ENCODE measurements at regions not wholly inside any gene's neighbourhood (a gene's known extent, or its start where the extent isn't known, plus 50 kb on each side); places are given as distances from the start of the nearest gene placed in this dataset.
"Not testable (repeated sequence)": the region's sequence is repeated elsewhere in the genome, so short reads cannot be mapped to it uniquely, and the experiment has no call there.

GRCh38 chr9:65566018-65566417, 109.7 kb upstream of the ZNG1E start:
- H3K4me1 ChIP-seq (ENCODE audit: insufficient read depth, low read length); H3K4me3 ChIP-seq (ENCODE audit: low read length); H3K27me3 ChIP-seq (ENCODE audit: insufficient read depth, low read length); H3K9me3 ChIP-seq (ENCODE audit: low read depth, low read length): not testable (repeated sequence)

GRCh38 chr9:65519018-65519417, 156.7 kb upstream of the ZNG1E start:
- H3K4me3 ChIP-seq (ENCODE audit: low read length) = not testable (repeated sequence)

GRCh38 chr9:65514465-65514864, 161.3 kb upstream of the ZNG1E start:
- not testable (repeated sequence) for H3K4me3 ChIP-seq (ENCODE audit: low read length); H3K4me1 ChIP-seq (ENCODE audit: insufficient read depth, low read length); H3K27me3 ChIP-seq (ENCODE audit: insufficient read depth, low read length); H3K9me3 ChIP-seq (ENCODE audit: low read depth, low read length)

More at GRCh38 chr9:65519018-65519417, 156.7 kb upstream of the ZNG1E start:
- not testable (repeated sequence) for H3K4me1 ChIP-seq (ENCODE audit: insufficient read depth, low read length); H3K27me3 ChIP-seq (ENCODE audit: insufficient read depth, low read length); H3K9me3 ChIP-seq (ENCODE audit: low read depth, low read length)

- H3K9me3 ChIP-seq (ENCODE audit: low read depth, low read length); H3K4me1 ChIP-seq (ENCODE audit: insufficient read depth, low read length); H3K27me3 ChIP-seq (ENCODE audit: insufficient read depth, low read length); H3K4me3 ChIP-seq (ENCODE audit: low read length): not testable (repeated sequence)
Measured at GRCh38 chr9:65507897-65508296, 167.8 kb upstream of the ZNG1E start.

- H3K4me1 ChIP-seq (ENCODE audit: insufficient read depth, low read length); H3K9me3 ChIP-seq (ENCODE audit: low read depth, low read length); H3K27me3 ChIP-seq (ENCODE audit: insufficient read depth, low read length); H3K4me3 ChIP-seq (ENCODE audit: low read length): not testable (repeated sequence)
Measured at GRCh38 chr9:65504686-65505085, 171.0 kb upstream of the ZNG1E start.

GRCh38 chr9:65503696-65504095, 172.0 kb upstream of the ZNG1E start:
- not testable (repeated sequence) for H3K9me3 ChIP-seq (ENCODE audit: low read depth, low read length); H3K4me1 ChIP-seq (ENCODE audit: insufficient read depth, low read length); H3K27me3 ChIP-seq (ENCODE audit: insufficient read depth, low read length); H3K4me3 ChIP-seq (ENCODE audit: low read length)

- H3K4me3 ChIP-seq (ENCODE audit: low read length); H3K4me1 ChIP-seq (ENCODE audit: insufficient read depth, low read length); H3K27me3 ChIP-seq (ENCODE audit: insufficient read depth, low read length); H3K9me3 ChIP-seq (ENCODE audit: low read depth, low read length): not testable (repeated sequence)
Measured at GRCh38 chr9:65482890-65483289, 192.8 kb upstream of the ZNG1E start.

GRCh38 chr9:65481291-65481690, 194.4 kb upstream of the ZNG1E start:
- not testable (repeated sequence) for H3K4me3 ChIP-seq (ENCODE audit: low read length); H3K27me3 ChIP-seq (ENCODE audit: insufficient read depth, low read length); H3K9me3 ChIP-seq (ENCODE audit: low read depth, low read length); H3K4me1 ChIP-seq (ENCODE audit: insufficient read depth, low read length)

GRCh38 chr9:65474891-65475290, 189.9 kb upstream of the FOXD4L5 start:
- not testable (repeated sequence) for H3K27me3 ChIP-seq (ENCODE audit: insufficient read depth, low read length); H3K4me1 ChIP-seq (ENCODE audit: insufficient read depth, low read length); H3K9me3 ChIP-seq (ENCODE audit: low read depth, low read length); H3K4me3 ChIP-seq (ENCODE audit: low read length)

GRCh38 chr9:65473059-65473822, 188.2 kb upstream of the FOXD4L5 start:
- H3K27me3 ChIP-seq (ENCODE audit: insufficient read depth, low read length); H3K9me3 ChIP-seq (ENCODE audit: low read depth, low read length); H3K4me3 ChIP-seq (ENCODE audit: low read length); H3K4me1 ChIP-seq (ENCODE audit: insufficient read depth, low read length): not testable (repeated sequence)

GRCh38 chr9:65471106-65471505, 186.1 kb upstream of the FOXD4L5 start:
- H3K9me3 ChIP-seq (ENCODE audit: low read depth, low read length); H3K27me3 ChIP-seq (ENCODE audit: insufficient read depth, low read length); H3K4me3 ChIP-seq (ENCODE audit: low read length); H3K4me1 ChIP-seq (ENCODE audit: insufficient read depth, low read length): not testable (repeated sequence)

- H3K4me1 ChIP-seq (ENCODE audit: insufficient read depth, low read length); H3K9me3 ChIP-seq (ENCODE audit: low read depth, low read length); H3K27me3 ChIP-seq (ENCODE audit: insufficient read depth, low read length); H3K4me3 ChIP-seq (ENCODE audit: low read length): not testable (repeated sequence)
Measured at GRCh38 chr9:65466911-65467734, 182.1 kb upstream of the FOXD4L5 start.

- not testable (repeated sequence) for H3K9me3 ChIP-seq (ENCODE audit: low read depth, low read length)
Measured at GRCh38 chr9:65465246-65465895, 180.4 kb upstream of the FOXD4L5 start.

GRCh38 chr9:65462476-65462875, 177.5 kb upstream of the FOXD4L5 start:
- H3K4me1 ChIP-seq (ENCODE audit: insufficient read depth, low read length); H3K9me3 ChIP-seq (ENCODE audit: low read depth, low read length); H3K27me3 ChIP-seq (ENCODE audit: insufficient read depth, low read length); H3K4me3 ChIP-seq (ENCODE audit: low read length): not testable (repeated sequence)

More at GRCh38 chr9:65465246-65465895, 180.4 kb upstream of the FOXD4L5 start:
- H3K4me3 ChIP-seq (ENCODE audit: low read length); H3K27me3 ChIP-seq (ENCODE audit: insufficient read depth, low read length); H3K4me1 ChIP-seq (ENCODE audit: insufficient read depth, low read length): not testable (repeated sequence)

GRCh38 chr9:65459756-65460320, 174.8 kb upstream of the FOXD4L5 start:
- H3K4me1 ChIP-seq (ENCODE audit: insufficient read depth, low read length) = no peaks in the 10 kb centered on the region
- H3K4me3 ChIP-seq (ENCODE audit: low read length) = no peak overlapping the region
- H3K9me3 ChIP-seq (ENCODE audit: low read depth, low read length) = no peaks in the 10 kb centered on the region
- no peaks in the 10 kb centered on the region for H3K27me3 ChIP-seq (ENCODE audit: insufficient read depth, low read length)
